ENCODE measurements at regions not wholly inside any gene's neighbourhood (a gene's known extent, or its start where the extent isn't known, plus 50 kb on each side); places are given as distances from the start of the nearest gene placed in this dataset.

DNA sequence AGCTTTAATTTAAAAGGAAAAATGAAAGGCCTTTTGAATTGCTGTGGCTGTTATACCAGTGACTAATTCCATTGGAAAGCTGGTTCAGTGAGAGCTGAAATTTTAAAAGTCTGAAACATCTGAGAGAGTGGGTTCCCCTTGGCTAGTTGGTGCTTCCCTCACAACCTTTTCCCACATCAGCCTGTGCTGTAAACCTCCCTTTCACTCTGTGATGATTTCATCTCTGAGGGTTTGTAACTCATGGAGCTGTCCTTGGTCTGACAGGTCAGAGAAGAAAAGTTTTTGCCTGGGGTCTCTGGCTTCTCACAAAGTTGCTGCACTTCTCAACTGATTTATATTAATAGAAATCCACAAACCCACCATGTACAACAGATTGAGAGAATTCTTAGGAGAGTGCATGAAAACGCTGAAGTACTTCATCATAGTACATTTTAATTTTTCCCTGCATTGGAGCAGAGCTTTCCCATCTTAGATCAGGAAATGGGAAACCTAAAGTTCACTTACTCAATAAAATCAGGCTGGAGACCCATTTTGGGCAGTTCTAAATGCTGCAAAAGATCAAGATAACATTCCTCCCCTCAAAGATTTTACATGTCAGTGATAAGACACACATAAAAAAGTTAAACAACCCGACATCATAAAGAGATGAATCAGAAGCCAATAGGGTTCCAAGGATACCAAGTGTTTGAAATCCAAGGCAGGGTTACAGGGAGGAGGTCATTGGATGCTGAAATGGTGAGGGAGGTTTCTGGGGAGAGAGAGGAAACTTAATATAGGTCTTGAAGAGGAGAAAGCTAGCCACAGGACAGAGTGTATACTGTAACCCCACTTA, 157.0 kb upstream of the MKLN1 start:
- no peak overlapping the region for H3K4me2 ChIP-seq (ENCODE audit: insufficient read depth, low read length)
- TF ChIP-seq, protein P1, sequence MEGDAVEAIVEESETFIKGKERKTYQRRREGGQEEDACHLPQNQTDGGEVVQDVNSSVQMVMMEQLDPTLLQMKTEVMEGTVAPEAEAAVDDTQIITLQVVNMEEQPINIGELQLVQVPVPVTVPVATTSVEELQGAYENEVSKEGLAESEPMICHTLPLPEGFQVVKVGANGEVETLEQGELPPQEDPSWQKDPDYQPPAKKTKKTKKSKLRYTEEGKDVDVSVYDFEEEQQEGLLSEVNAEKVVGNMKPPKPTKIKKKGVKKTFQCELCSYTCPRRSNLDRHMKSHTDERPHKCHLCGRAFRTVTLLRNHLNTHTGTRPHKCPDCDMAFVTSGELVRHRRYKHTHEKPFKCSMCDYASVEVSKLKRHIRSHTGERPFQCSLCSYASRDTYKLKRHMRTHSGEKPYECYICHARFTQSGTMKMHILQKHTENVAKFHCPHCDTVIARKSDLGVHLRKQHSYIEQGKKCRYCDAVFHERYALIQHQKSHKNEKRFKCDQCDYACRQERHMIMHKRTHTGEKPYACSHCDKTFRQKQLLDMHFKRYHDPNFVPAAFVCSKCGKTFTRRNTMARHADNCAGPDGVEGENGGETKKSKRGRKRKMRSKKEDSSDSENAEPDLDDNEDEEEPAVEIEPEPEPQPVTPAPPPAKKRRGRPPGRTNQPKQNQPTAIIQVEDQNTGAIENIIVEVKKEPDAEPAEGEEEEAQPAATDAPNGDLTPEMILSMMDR (IDR thresholded peaks at IDR 0.05; ENCODE audit: extremely low read depth, low read depth, low read length), result no peak
- H3K4me1 ChIP-seq (ENCODE audit: insufficient read depth, low read length), result peaks cover 12% of the 10 kb centered on the region
- DNase-seq (ENCODE audit: insufficient read length, low spot score, missing footprints), result peak; percentile 85
- H3K27me3 ChIP-seq (ENCODE audit: insufficient read depth, low read length), result no peaks in the 10 kb centered on the region
- H3K27ac ChIP-seq (ENCODE audit: low read depth, low read length), result no peak overlapping the region
- H2AFZ ChIP-seq (ENCODE audit: low read length), result no peak overlapping the region
- no peaks in the 10 kb centered on the region for H4K20me1 ChIP-seq (ENCODE audit: insufficient read depth, low read length)
- H3K9me3 ChIP-seq (ENCODE audit: low read depth, low read length), result no peaks in the 10 kb centered on the region
- no peaks in the 10 kb centered on the region for H3K36me3 ChIP-seq (ENCODE audit: insufficient read depth, low read length)
- no peak overlapping the region for H3K4me3 ChIP-seq (ENCODE audit: insufficient read depth, low read length)
- H3K79me2 ChIP-seq (ENCODE audit: insufficient read depth, low read length), result no peaks in the 10 kb centered on the region

DNA sequence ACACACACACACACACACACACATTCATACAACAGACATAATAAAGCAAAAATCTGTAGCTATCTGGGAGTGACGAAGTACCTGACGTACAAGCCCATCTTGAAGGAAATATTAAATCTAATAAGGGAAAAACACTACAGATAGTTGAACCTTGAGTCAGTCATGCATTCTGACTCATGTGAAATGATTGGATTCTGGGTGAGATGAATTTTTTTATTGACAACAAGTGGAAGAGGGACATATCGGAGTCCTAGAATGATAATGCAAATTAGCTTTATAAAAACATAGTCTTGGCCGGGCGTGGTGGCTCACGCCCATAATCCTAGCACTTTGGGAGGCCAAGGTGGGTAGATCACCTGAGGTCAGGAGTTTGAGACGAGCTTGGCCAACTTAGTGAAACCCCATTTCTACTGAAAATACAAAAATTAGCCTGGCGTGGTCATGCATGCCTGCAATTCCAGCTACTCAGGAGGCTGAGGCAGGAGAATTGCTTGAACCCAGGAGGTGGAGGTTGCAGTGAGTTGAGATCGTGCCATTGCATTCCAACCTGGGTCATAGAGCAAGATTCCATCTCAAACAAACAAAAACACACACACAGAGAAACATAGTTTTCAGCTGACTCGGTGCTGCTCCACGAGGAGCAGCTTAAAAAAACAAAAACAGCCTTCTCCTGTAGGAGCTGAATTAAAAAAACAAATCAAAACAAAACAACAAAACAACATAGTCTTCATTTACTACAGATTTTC, 154.4 kb upstream of the MKLN1 start:
- Histone ChIP-seq H3K4me3 (ENCODE audit: insufficient read depth, low read length) (no peak overlapping the region), H3K4me1 (ENCODE audit: insufficient read depth, low read length) (peaks cover 5% of the 10 kb centered on the region), H3K27ac (ENCODE audit: low read depth, low read length) (no peak overlapping the region), H3K27me3 (ENCODE audit: insufficient read depth, low read length) (no peaks in the 10 kb centered on the region), H3K36me3 (ENCODE audit: insufficient read depth, low read length) (no peaks in the 10 kb centered on the region), H3K9me3 (ENCODE audit: low read depth, low read length) (no peaks in the 10 kb centered on the region), H2AFZ (ENCODE audit: low read length) (no peak overlapping the region), H3K4me2 (ENCODE audit: insufficient read depth, low read length) (peak overlapping the region; percentile 34), H3K79me2 (ENCODE audit: insufficient read depth, low read length) (no peaks in the 10 kb centered on the region), H4K20me1 (ENCODE audit: insufficient read depth, low read length) (no peaks in the 10 kb centered on the region)
- DNase-seq (ENCODE audit: insufficient read length, low spot score, missing footprints), result peak; percentile 48
- TF ChIP-seq, protein P1 (IDR thresholded peaks at IDR 0.05; ENCODE audit: extremely low read depth, low read depth, low read length), result no peak

DNA sequence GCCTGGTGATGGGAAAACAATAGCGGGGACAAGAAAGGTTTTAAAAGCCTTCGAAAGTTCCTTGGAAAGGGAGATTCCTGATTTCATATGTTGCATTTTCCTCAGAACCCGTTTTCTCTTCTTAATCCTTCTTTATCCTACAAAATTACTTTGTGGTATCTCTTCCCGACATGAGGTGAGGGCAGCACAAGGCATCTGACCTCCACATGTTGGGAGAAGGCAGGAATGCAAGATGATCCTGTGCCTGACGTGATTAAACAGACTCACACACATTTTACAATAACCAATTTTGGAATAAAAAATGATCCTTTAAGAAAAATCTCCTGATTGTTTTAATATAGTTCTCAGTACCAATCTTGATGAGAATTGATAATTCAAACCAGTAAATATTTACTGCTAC, 153.3 kb upstream of the MKLN1 start:
- TF ChIP-seq, protein P1 (IDR thresholded peaks at IDR 0.05; ENCODE audit: extremely low read depth, low read depth, low read length), result no peak
- Histone ChIP-seq H3K36me3 (ENCODE audit: insufficient read depth, low read length) (no peaks in the 10 kb centered on the region), H3K27me3 (ENCODE audit: insufficient read depth, low read length) (no peaks in the 10 kb centered on the region), H2AFZ (ENCODE audit: low read length) (no peak overlapping the region), H3K4me2 (ENCODE audit: insufficient read depth, low read length) (no peak overlapping the region), H4K20me1 (ENCODE audit: insufficient read depth, low read length) (no peaks in the 10 kb centered on the region), H3K4me3 (ENCODE audit: insufficient read depth, low read length) (no peak overlapping the region), H3K9me3 (ENCODE audit: low read depth, low read length) (no peaks in the 10 kb centered on the region), H3K79me2 (ENCODE audit: insufficient read depth, low read length) (no peaks in the 10 kb centered on the region), H3K27ac (ENCODE audit: low read depth, low read length) (no peak overlapping the region), H3K4me1 (ENCODE audit: insufficient read depth, low read length) (peaks cover 5% of the 10 kb centered on the region)
- DNase-seq (ENCODE audit: insufficient read length, low spot score, missing footprints), result no peak

DNA sequence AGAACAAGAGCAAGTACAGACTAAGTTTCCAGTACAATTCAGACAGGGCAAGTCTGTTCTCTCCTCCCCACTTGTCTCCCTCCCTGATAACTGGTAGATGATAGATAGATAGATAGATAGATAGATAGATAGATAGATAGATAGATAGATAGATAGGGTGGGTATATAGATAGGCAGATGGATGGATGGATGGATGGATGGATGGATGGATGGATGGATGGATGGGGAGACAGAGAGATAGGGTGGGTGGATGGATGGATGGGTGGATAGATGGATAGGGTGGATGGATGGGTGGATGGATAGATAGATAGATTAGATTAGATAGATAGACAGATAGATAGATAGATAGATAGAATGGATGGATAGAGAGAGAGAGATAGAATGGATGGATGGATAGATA, 152.8 kb upstream of the MKLN1 start:
- Histone ChIP-seq H3K4me2 (ENCODE audit: insufficient read depth, low read length) (no peak overlapping the region), H3K4me1 (ENCODE audit: insufficient read depth, low read length) (peaks cover 5% of the 10 kb centered on the region), H3K9me3 (ENCODE audit: low read depth, low read length) (no peaks in the 10 kb centered on the region), H3K27me3 (ENCODE audit: insufficient read depth, low read length) (no peaks in the 10 kb centered on the region), H2AFZ (ENCODE audit: low read length) (no peak overlapping the region), H3K79me2 (ENCODE audit: insufficient read depth, low read length) (no peaks in the 10 kb centered on the region), H3K27ac (ENCODE audit: low read depth, low read length) (no peak overlapping the region), H4K20me1 (ENCODE audit: insufficient read depth, low read length) (no peaks in the 10 kb centered on the region), H3K4me3 (ENCODE audit: insufficient read depth, low read length) (no peak overlapping the region), H3K36me3 (ENCODE audit: insufficient read depth, low read length) (no peaks in the 10 kb centered on the region)
- no peak for DNase-seq (ENCODE audit: insufficient read length, low spot score, missing footprints)
- TF ChIP-seq, protein P1 (IDR thresholded peaks at IDR 0.05; ENCODE audit: extremely low read depth, low read depth, low read length), result no peak
